Keratinocyte (primary cell): ENCODE measurements at regions not wholly inside any gene's neighbourhood (a gene's known extent, or its start where the extent isn't known, plus 50 kb on each side); places are given as distances from the start of the nearest gene placed in this dataset.

Source experiments
- DNase-seq: peaks from one replicate; pipeline ENCODE4 v3.0.0-alpha.2; 2011; ENCODE audit warnings: low read depth, missing footprints, low spot score
- FAIRE-seq: peaks from 2 replicates; lab custom pipeline; 2011; peaks lifted over from hg19 to GRCh38; lab: Jason Lieb, UNC
- H2AFZ ChIP-seq: 2 replicates; pipeline ENCODE4 v1.6.0; 2012; ENCODE audit warnings: low read length, control low read depth, inconsistent platforms; ENCODE audit not compliant: control insufficient read depth
- H3K27ac ChIP-seq: 2 replicates; pipeline ENCODE4 v1.5.1; 2011; ENCODE audit warnings: low read length; ENCODE audit not compliant: control insufficient read depth, insufficient read depth
- H3K27me3 ChIP-seq: 3 replicates; pipeline ENCODE4 v1.6.0; 2011; ENCODE audit warnings: low read length; ENCODE audit not compliant: control insufficient read depth, insufficient read depth; ENCODE audit errors: extremely low read depth
- H3K36me3 ChIP-seq, 2 experiments: 2 replicates in 1 of 2; 3 replicates in 1 of 2; pipeline ENCODE4 v1.5.1; 2011; ENCODE audit warnings: low read length in 2 of 2, mild to moderate bottlenecking in 1 of 2; ENCODE audit not compliant: control insufficient read depth in 2 of 2, insufficient read depth in 2 of 2; ENCODE audit errors: extremely low read depth in 1 of 2
- H3K4me1 ChIP-seq: 3 replicates; pipeline ENCODE4 v1.5.1; 2011; ENCODE audit warnings: low read length; ENCODE audit not compliant: control insufficient read depth, insufficient read depth; ENCODE audit errors: extremely low read depth
- H3K4me2 ChIP-seq: 3 replicates; pipeline ENCODE4 v1.6.0; 2011; ENCODE audit warnings: low read depth, low read length; ENCODE audit not compliant: control insufficient read depth, insufficient read depth; ENCODE audit errors: extremely low read depth
- H3K4me3 ChIP-seq, 3 experiments: fragments of 200-600 bp in 1 of 3; sonication (generic) in 1 of 3; 2 replicates in 2 of 3; 3 replicates in 1 of 3; pipeline ENCODE4 v1.5.1; 2011 to 2016; ENCODE audit warnings: low read length in 3 of 3, mild to moderate bottlenecking in 3 of 3, control low read depth in 2 of 3, inconsistent platforms in 1 of 3, low read depth in 1 of 3, mixed read lengths in 1 of 3, mixed run types in 1 of 3, moderate library complexity in 1 of 3; ENCODE audit not compliant: control insufficient read depth in 2 of 3, insufficient read depth in 2 of 3; ENCODE audit errors: extremely low read depth in 1 of 3
- H3K79me2 ChIP-seq: 2 replicates; pipeline ENCODE4 v1.6.0; 2012; ENCODE audit warnings: low read length; ENCODE audit not compliant: control insufficient read depth, insufficient read depth
- H3K9ac ChIP-seq: 3 replicates; pipeline ENCODE4 v1.6.0; 2011; ENCODE audit warnings: low read length; ENCODE audit not compliant: control insufficient read depth, insufficient read depth; ENCODE audit errors: extremely low read depth
- H3K9me1 ChIP-seq: 3 replicates; pipeline ENCODE4 v1.6.0; 2011; ENCODE audit warnings: low read length; ENCODE audit not compliant: control insufficient read depth, insufficient read depth; ENCODE audit errors: extremely low read depth
- H3K9me3 ChIP-seq: 2 replicates; pipeline ENCODE4 v1.5.1; 2012; ENCODE audit warnings: low read depth, low read length; ENCODE audit not compliant: control insufficient read depth
- H4K20me1 ChIP-seq: 3 replicates; pipeline ENCODE4 v1.6.0; 2011; ENCODE audit warnings: low read length; ENCODE audit not compliant: control insufficient read depth, insufficient read depth; ENCODE audit errors: extremely low read depth
- CTCF ChIP-seq, 3 experiments: IDR thresholded peaks in 1 of 3; conservative IDR thresholded peaks in 1 of 3; optimal IDR thresholded peaks in 1 of 3; 2 replicates in 2 of 3; 3 replicates in 1 of 3; pipeline versions ENCODE3 to v1.5.1; 2011; ENCODE audit warnings: low read length in 3 of 3, mild to moderate bottlenecking in 3 of 3, moderate library complexity in 2 of 3, control low read depth in 1 of 3, inconsistent platforms in 1 of 3; ENCODE audit not compliant: insufficient read depth in 2 of 3; ENCODE audit errors: extremely low read depth in 1 of 3
- EZH2 ChIP-seq: IDR thresholded peaks from one replicate; pipeline ENCODE4 v1.6.1; 2012; ENCODE audit warnings: inconsistent platforms, mild to moderate bottlenecking, low read length, moderate library complexity
- dilution Hi-C: fragments of 300-500 bp; cut with MboI; formaldehyde crosslinking; loops from one replicate; pipeline ENCODE4 v1.7.0; 2020; ENCODE audit warnings: low sequenced_read_pairs; ENCODE audit not compliant: extremely low pct_ligation_motif_present

- Histone ChIP-seq H3K4me1 (no peaks in the 10 kb centered on the region), H2AFZ (no peak overlapping the region), H3K36me3 (no peaks in the 10 kb centered on the region), H4K20me1 (no peaks in the 10 kb centered on the region), H3K27me3 (no peaks in the 10 kb centered on the region), H3K4me3 (no peak overlapping the region), H3K9me3 (no peaks in the 10 kb centered on the region), H3K79me2 (no peaks in the 10 kb centered on the region), H3K27ac (no peak overlapping the region), H3K9me1 (no peaks in the 10 kb centered on the region), H3K9ac (no peak overlapping the region), H3K4me2 (no peak overlapping the region)
- DNase-seq (no peak), FAIRE-seq (no peak)
- TF ChIP-seq EZH2 (no peak), CTCF (optimal IDR thresholded peaks at IDR 0.05 in 1 of 3, IDR thresholded peaks at IDR 0.05 in 1 of 3, conservative IDR thresholded peaks at IDR 0.05 in 1 of 3; ENCODE audit: extremely low read depth in 1 of 3, insufficient read depth in 2 of 3, low read length in 3 of 3) (no peak)
- dilution Hi-C loops: no loop called here
These were observed 101.9 kb upstream of the NPTX2 start for GRCh38 chr7:98515201-98515600.

- Histone ChIP-seq H3K4me2 (no peak overlapping the region), H3K27ac (no peak overlapping the region), H4K20me1 (no peaks in the 10 kb centered on the region), H2AFZ (no peak overlapping the region), H3K9ac (no peak overlapping the region), H3K9me1 (no peaks in the 10 kb centered on the region), H3K36me3 (no peaks in the 10 kb centered on the region), H3K4me1 (no peaks in the 10 kb centered on the region), H3K27me3 (no peaks in the 10 kb centered on the region), H3K9me3 (no peaks in the 10 kb centered on the region), H3K4me3 (no peak overlapping the region), H3K79me2 (no peaks in the 10 kb centered on the region)
- no peak for DNase-seq
- no peak for FAIRE-seq
- TF ChIP-seq EZH2: no peak
- no peak for TF ChIP-seq CTCF (optimal IDR thresholded peaks at IDR 0.05 in 1 of 3, IDR thresholded peaks at IDR 0.05 in 1 of 3, conservative IDR thresholded peaks at IDR 0.05 in 1 of 3; ENCODE audit: extremely low read depth in 1 of 3, insufficient read depth in 2 of 3, low read length in 3 of 3)
- dilution Hi-C loops: no loop called here
These were observed 102.7 kb upstream of the NPTX2 start for GRCh38 chr7:98514211-98515031.
